ENCODE measurements at regions not wholly inside any gene's neighbourhood (a gene's known extent, or its start where the extent isn't known, plus 50 kb on each side); places are given as distances from the start of the nearest gene placed in this dataset.

DNA sequence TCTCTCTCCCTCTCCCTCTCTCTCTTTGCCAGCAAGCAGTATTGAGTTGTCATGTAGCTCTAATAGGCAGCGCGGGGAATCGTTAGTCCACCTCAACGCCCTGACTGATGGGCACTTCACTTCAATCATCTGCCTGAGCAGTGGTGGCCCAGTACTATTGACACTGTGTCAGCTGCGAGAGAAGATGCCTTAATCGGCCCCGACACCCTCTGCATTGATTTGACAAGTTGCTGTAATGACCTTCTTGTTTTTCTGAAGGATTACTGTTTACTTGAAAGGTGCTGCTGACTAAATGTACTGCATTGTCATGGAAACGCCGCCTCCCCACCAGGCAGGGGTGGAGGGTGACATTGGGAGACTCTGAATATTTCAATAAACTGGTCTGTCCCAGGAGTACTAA, 913.8 kb downstream of the KCNMA1 start:
- no peak overlapping the region for H3K27ac ChIP-seq (ENCODE audit: low read depth, low read length)
- no peak overlapping the region for H2BK15ac ChIP-seq (ENCODE audit: low read length)
- peak overlapping the region; percentile 46 for H4K8ac ChIP-seq (ENCODE audit: extremely low read depth, insufficient read depth, low read length)
- H3K9ac ChIP-seq (replicated peaks in 1 of 4; ENCODE audit: extremely low read depth in 1 of 4, low read depth in 3 of 4, low read length in 3 of 4), result no peak overlapping the region
- WGBS, 2 experiments (ENCODE audit: extremely low coverage in 1 of 2, insufficient coverage in 1 of 2, insufficient read length in 1 of 2, insufficient replicate concordance in 2 of 2, low coverage in 1 of 2, low lambda C conversion rate in 2 of 2, missing lambda C conversion rate in 1 of 2), result 79% methylated on average over 9 of the region's 9 CpGs; no CpG with 5 or more reads in 1 of the 2 experiments
- H2AFZ ChIP-seq (ENCODE audit: low read length), result no peak overlapping the region
- H3K79me2 ChIP-seq (ENCODE audit: control insufficient read depth in 1 of 2, insufficient read depth in 2 of 2, low read length in 2 of 2), result no peaks in the 10 kb centered on the region
- FAIRE-seq (peak; percentile 36), DNase-seq (ENCODE audit: low read depth in 1 of 2, low spot score in 2 of 2) (no peak)
- H3K23me2 ChIP-seq (ENCODE audit: low read depth, low read length), result no peaks in the 10 kb centered on the region
- H3K79me1 ChIP-seq (ENCODE audit: low read depth, low read length), result no peaks in the 10 kb centered on the region
- ChIA-PET CTCF (ENCODE audit: partially characterized antibody) (no interaction called here), POLR2A (ENCODE audit: partially characterized antibody) (no interaction called here)
- H3K4me3 ChIP-seq (ENCODE audit: extremely low read depth in 1 of 4, insufficient read depth in 2 of 4, low read depth in 3 of 4, low read length in 4 of 4), result no peak overlapping the region
- H3K14ac ChIP-seq (ENCODE audit: insufficient read length), result no peak overlapping the region
- no peak overlapping the region for H3K18ac ChIP-seq (ENCODE audit: extremely low read depth, low read length)
- no peak overlapping the region for H2AK5ac ChIP-seq (ENCODE audit: low read depth, low read length)
- H3K9me3 ChIP-seq (ENCODE audit: insufficient read depth in 2 of 2, low read depth in 1 of 2, low read length in 1 of 2), result no peaks in the 10 kb centered on the region
- no peak for TF ChIP-seq CTBP2 (IDR thresholded peaks at IDR 0.05; ENCODE audit: borderline replicate concordance, insufficient read depth, insufficient read length, low read length)
- no peak for TF ChIP-seq SRF (IDR thresholded peaks at IDR 0.05; ENCODE audit: low read depth, low read length)
- no peak for TF ChIP-seq JUN (IDR thresholded peaks at IDR 0.05; ENCODE audit: low read depth, low read length)
- peak; percentile 37; the same call in 1 of the 2 replicates for TF ChIP-seq POU5F1 (IDR thresholded peaks at IDR 0.05; ENCODE audit: low read depth, low read length)
- no peak for TF ChIP-seq YY1 (IDR thresholded peaks at IDR 0.05; ENCODE audit: low read depth, low read length)
- no peak for TF ChIP-seq SP4 (IDR thresholded peaks at IDR 0.05; ENCODE audit: low read length)
- no peak for TF ChIP-seq EZH2 (IDR thresholded peaks at IDR 0.05; ENCODE audit: low read depth, low read length, severe bottlenecking)
- TF ChIP-seq CBX8 (IDR thresholded peaks at IDR 0.05; ENCODE audit: borderline replicate concordance, low read depth, low read length), result no peak
- no peaks in the 10 kb centered on the region for H3K27me3 ChIP-seq (replicated peaks in 1 of 4; ENCODE audit: control insufficient read depth in 3 of 4, extremely low read depth in 1 of 4, insufficient read depth in 3 of 4, low read length in 3 of 4)
- H4K5ac ChIP-seq (ENCODE audit: insufficient read length, low read depth, low read length), result no peak overlapping the region
- H2BK20ac ChIP-seq (ENCODE audit: low read length), result no peak overlapping the region
- H3K4ac ChIP-seq (replicated peaks; ENCODE audit: insufficient read length, low read depth, low read length), result no peak overlapping the region
- H2BK12ac ChIP-seq (ENCODE audit: low read depth, low read length), result no peak overlapping the region
- peak overlapping the region in 1 of 2 experiments; percentile 18; a peak in 1 of 4 replicates for H3K4me2 ChIP-seq (ENCODE audit: insufficient read depth in 1 of 2, low read depth in 2 of 2, low read length in 2 of 2)
- H2BK5ac ChIP-seq (ENCODE audit: low read depth, low read length), result no peak overlapping the region
- H2BK120ac ChIP-seq (replicated peaks; ENCODE audit: low read depth, low read length), result no peak overlapping the region
- no peak overlapping the region for H4K91ac ChIP-seq (replicated peaks; ENCODE audit: insufficient read length, low read length)
- H3K36me3 ChIP-seq (ENCODE audit: control insufficient read depth in 2 of 4, insufficient read depth in 4 of 4, low read length in 3 of 4), result no peaks in the 10 kb centered on the region
- peaks cover 2 to 7% (median 6%) of the 10 kb centered on the region in 4 experiments; a peak in 6 of 7 replicates for H3K4me1 ChIP-seq (replicated peaks in 1 of 4; ENCODE audit: control insufficient read depth in 3 of 4, insufficient read depth in 4 of 4, low read length in 3 of 4)
- no peaks in the 10 kb centered on the region for H4K20me1 ChIP-seq (replicated peaks in 1 of 2; ENCODE audit: control insufficient read depth in 1 of 2, insufficient read depth in 2 of 2, low read length in 2 of 2)
- H3K56ac ChIP-seq (replicated peaks; ENCODE audit: insufficient read length, low read depth, low read length), result no peak overlapping the region
- no peak overlapping the region for H3K23ac ChIP-seq (ENCODE audit: insufficient read length)
